ENCODE measurements at regions not wholly inside any gene's neighbourhood (a gene's known extent, or its start where the extent isn't known, plus 50 kb on each side); places are given as distances from the start of the nearest gene placed in this dataset.
A peak's percentile ranks its signal among the peaks of the same experiment; 100 is the strongest.
"Not testable (repeated sequence)": the region's sequence is repeated elsewhere in the genome, so short reads cannot be mapped to it uniquely, and the experiment has no call there.

DNA sequence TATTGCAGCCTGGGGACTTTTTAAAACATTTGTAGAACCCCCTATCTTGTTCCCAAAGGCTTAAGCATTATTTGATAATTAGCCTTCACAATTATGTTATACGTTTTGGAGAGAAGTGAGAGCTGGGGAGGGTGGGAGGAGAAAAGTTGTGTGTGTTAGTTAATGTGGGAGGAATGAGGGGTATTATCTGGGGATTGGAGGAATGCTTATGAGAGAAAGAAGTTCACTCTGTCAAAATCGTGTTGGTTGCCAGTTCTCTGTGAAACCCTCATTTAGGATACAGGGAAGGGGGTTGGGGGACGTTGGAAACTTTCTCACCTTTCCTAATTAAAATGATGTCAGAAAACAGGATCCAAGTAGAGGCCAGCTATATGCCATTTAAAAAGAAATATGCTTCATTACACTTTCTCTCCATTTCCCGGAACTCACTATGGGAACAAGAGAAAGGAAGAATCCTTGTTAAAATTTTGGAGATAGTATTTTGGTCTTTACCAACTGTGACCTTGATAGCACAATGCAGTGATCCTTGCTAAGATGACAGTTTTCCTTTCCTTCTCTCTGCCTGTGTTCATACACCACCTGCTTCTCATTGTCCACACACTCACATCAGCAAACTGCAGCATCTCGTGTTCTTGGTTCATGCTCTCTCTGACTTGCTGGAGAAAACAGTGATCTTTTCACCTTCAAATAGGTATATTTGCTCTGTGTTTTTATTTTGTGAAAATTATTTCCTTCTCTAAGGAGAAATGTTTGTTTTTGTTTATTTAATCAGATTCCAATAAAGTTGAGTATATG is 336.7 kb upstream of the CLINT1 start:
- H3K4me1 ChIP-seq, result peaks cover 0 to 11% (median 0%) of the 10 kb centered on the region in 9 donors
- 62 to 67% methylated on average over 5 of the region's 5 CpGs for WGBS, 2 donors
- ATAC-seq (peak in 1 of 8 donors; percentile 16), DNase-seq (no peak)
- no peak overlapping the region for H3K27ac ChIP-seq
- TF ChIP-seq, protein P1, sequence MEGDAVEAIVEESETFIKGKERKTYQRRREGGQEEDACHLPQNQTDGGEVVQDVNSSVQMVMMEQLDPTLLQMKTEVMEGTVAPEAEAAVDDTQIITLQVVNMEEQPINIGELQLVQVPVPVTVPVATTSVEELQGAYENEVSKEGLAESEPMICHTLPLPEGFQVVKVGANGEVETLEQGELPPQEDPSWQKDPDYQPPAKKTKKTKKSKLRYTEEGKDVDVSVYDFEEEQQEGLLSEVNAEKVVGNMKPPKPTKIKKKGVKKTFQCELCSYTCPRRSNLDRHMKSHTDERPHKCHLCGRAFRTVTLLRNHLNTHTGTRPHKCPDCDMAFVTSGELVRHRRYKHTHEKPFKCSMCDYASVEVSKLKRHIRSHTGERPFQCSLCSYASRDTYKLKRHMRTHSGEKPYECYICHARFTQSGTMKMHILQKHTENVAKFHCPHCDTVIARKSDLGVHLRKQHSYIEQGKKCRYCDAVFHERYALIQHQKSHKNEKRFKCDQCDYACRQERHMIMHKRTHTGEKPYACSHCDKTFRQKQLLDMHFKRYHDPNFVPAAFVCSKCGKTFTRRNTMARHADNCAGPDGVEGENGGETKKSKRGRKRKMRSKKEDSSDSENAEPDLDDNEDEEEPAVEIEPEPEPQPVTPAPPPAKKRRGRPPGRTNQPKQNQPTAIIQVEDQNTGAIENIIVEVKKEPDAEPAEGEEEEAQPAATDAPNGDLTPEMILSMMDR (IDR thresholded peaks at IDR 0.05), result no peak
- intact Hi-C loops (cut with DNase I), result loop anchor here in 1 of 10 donors (10.0 kb wide), 1 partner anchor 219 kb away; no protein-coding TSS in a partner anchor
- H3K4me3 ChIP-seq, result no peak overlapping the region
- H3K27me3 ChIP-seq, result no peaks in the 10 kb centered on the region
- peaks cover 0 to 16% (median 0%) of the 10 kb centered on the region in 11 donors for H3K9me3 ChIP-seq
- no peaks in the 10 kb centered on the region for H3K36me3 ChIP-seq

DNA sequence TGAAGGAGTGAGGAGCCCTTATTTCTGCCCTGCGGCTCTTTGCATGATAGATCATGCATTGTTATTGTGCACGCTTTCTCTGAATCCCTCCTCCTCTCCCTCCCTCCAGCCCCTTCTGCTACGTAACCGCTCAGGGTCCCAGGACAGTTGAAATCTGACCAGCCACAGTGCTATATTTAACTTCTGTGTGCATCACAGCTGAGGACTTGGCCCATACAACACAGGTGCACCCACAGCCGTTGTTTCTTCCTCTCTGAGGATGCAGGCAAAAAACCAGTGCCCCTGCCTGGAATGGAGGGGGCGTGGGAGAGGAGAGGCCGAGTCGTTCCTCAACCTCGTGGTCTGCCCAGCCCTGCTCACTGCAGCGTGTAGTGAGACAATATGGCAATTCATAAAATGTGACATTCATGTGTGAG is 335.6 kb upstream of the CLINT1 start:
- WGBS, 2 donors, result 41 to 46% methylated on average over 10 of the region's 10 CpGs
- peaks cover 0 to 11% (median 0%) of the 10 kb centered on the region in 9 donors for H3K4me1 ChIP-seq
- no peaks in the 10 kb centered on the region for H3K27me3 ChIP-seq
- DNase-seq (peak in 1 of 2 donors; percentile 37), ATAC-seq (peak in 7 of 8 donors; percentile 31 to 81 (median 66))
- TF ChIP-seq, protein P1 (IDR thresholded peaks at IDR 0.05), result no peak
- no peaks in the 10 kb centered on the region for H3K36me3 ChIP-seq
- H3K9me3 ChIP-seq, result peaks cover 0 to 16% (median 0%) of the 10 kb centered on the region in 11 donors
- no peak overlapping the region for H3K27ac ChIP-seq
- no peak overlapping the region for H3K4me3 ChIP-seq
- intact Hi-C loops (cut with DNase I), result loop anchor here in 1 of 10 donors (10.0 kb wide), 1 partner anchor 220 kb away; no protein-coding TSS in a partner anchor

DNA sequence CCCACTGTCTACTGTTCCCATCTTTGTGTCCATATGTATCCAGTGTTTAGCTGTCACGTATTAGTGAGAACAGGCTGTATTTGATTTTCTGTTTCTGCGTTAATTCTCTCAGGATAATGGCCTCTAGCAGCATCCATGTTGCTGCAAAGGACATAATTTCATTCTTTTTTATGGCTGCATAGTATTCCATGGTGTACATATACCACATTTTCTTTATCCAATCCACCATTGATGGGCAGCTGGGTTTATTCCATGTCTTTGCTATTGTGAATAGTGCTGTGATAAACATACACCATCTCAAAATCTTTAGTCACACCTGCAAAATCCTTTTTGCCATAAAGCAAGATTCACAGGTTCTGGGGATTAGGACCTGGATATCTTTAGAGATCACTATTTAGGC is 334.4 kb upstream of the CLINT1 start:
- H3K9me3 ChIP-seq, result peaks cover 0 to 16% (median 0%) of the 10 kb centered on the region in 11 donors
- not testable (repeated sequence) for ATAC-seq, H3K36me3 ChIP-seq, H3K27ac ChIP-seq, DNase-seq, H3K4me3 ChIP-seq, H3K27me3 ChIP-seq
- intact Hi-C loops (cut with DNase I), result loop anchor here in 1 of 10 donors (10.0 kb wide), 1 partner anchor 221 kb away; no protein-coding TSS in a partner anchor
- WGBS, 2 donors, result 96% methylated on average over 2 of the region's 2 CpGs
- peaks cover 0 to 11% (median 0%) of the 10 kb centered on the region in 9 donors for H3K4me1 ChIP-seq

DNA sequence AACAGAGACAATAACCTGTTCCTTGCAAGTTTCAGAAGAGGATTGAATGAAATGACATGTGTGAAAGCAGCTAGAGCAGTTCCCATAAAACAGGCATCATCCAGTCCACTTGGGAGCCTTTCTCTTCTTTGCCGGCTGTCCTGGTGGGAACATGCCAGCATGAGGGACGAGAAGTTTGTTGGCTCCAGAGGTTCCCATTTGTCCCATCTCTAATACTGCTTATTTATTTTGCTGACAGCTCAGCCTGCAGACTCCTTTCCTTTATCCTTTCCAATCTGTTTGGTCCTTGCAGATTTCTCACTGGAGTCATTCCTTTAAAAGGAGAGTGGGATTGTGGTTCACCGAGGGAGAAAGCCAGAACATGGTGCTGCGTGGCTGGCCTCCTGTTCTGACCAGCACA is 321.5 kb upstream of the CLINT1 start:
- H3K27me3 ChIP-seq, result no peaks in the 10 kb centered on the region
- H3K4me1 ChIP-seq, result peaks cover 0 to 22% (median 9%) of the 10 kb centered on the region in 9 donors
- H3K9me3 ChIP-seq, result no peaks in the 10 kb centered on the region
- intact Hi-C loops (cut with DNase I), result no loop called here
- peak overlapping the region in 2 of 10 donors; percentile 20 to 27 for H3K27ac ChIP-seq
- ATAC-seq, result peak in 2 of 8 donors; percentile 21 to 31
- DNase-seq, result no peak
- TF ChIP-seq, protein P1 (IDR thresholded peaks at IDR 0.05), result no peak
- no peak overlapping the region for H3K4me3 ChIP-seq
- no peaks in the 10 kb centered on the region for H3K36me3 ChIP-seq
- WGBS, 2 donors, result 79 to 80% methylated on average over 4 of the region's 4 CpGs
